K562 (cell line): ENCODE measurements at regions not wholly inside any gene's neighbourhood (a gene's known extent, or its start where the extent isn't known, plus 50 kb on each side); places are given as distances from the start of the nearest gene placed in this dataset.

Experiments used
- BRF2 ChIP-seq: IDR thresholded peaks from 3 replicates; pipeline ENCODE4 v1.6.1; 2011; ENCODE audit warnings: borderline replicate concordance, mild to moderate bottlenecking; ENCODE audit not compliant: insufficient read length, insufficient read depth
- CTCF ChIP-seq, 3 experiments: IDR thresholded peaks in 2 of 3; conservative IDR thresholded peaks in 1 of 3; 2 replicates each; pipeline ENCODE4 v1.5.1; 2011 to 2012; ENCODE audit warnings: low read length in 3 of 3, mild to moderate bottlenecking in 3 of 3, control low read depth in 2 of 3, improper control_type of control experiment in 1 of 3, inconsistent platforms in 1 of 3, low read depth in 1 of 3, mixed read lengths in 1 of 3, moderate library complexity in 1 of 3; ENCODE audit not compliant: insufficient read depth in 2 of 3
- EHMT2 ChIP-seq: fragments of 450-650 bp; IDR thresholded peaks from 2 replicates; pipeline ENCODE4 v1.6.1; 2018; ENCODE audit warnings: antibody characterized with exemption
- FOXA1 ChIP-seq: fragments of 450-650 bp; IDR thresholded peaks from 2 replicates; pipeline ENCODE4 v1.6.1; 2016; ENCODE audit warnings: mild to moderate bottlenecking, borderline replicate concordance
- JUN ChIP-seq, 2 experiments: sonication (generic) in 1 of 2; formaldehyde crosslinking in 1 of 2; IDR thresholded peaks; 2 replicates each; pipeline versions ENCODE4 v1.6.1 to v1.8.0; 2012 to 2022; ENCODE audit warnings: borderline replicate concordance in 2 of 2, mild to moderate bottlenecking in 2 of 2, improper control_type of control experiment in 1 of 2, low read depth in 1 of 2, low read length in 1 of 2, missing genetic modification reagents in 1 of 2
- KLF1 ChIP-seq: fragments of 450-650 bp; IDR thresholded peaks from 2 replicates; pipeline ENCODE4 v1.6.1; 2016; ENCODE audit warnings: missing genetic modification characterization, missing compliant biosample characterization
- NKRF ChIP-seq: fragments of 450-650 bp; IDR thresholded peaks from 2 replicates; pipeline ENCODE4 v1.6.1; 2016; ENCODE audit warnings: borderline replicate concordance
- PHB2 ChIP-seq: fragments of 450-650 bp; IDR thresholded peaks from 2 replicates; pipeline ENCODE4 v1.6.1; 2017; ENCODE audit warnings: low read depth
- POLR2A ChIP-seq: fragments of 450-650 bp; conservative IDR thresholded peaks from 2 replicates; pipeline ENCODE4 v1.6.1; 2016
- PTBP1 ChIP-seq: fragments of 200-400 bp; formaldehyde crosslinking; IDR thresholded peaks from 2 replicates; pipeline ENCODE4 v1.6.1; 2017; ENCODE audit warnings: low read depth, low read length
- ZNF274 ChIP-seq: IDR thresholded peaks from 2 replicates; pipeline ENCODE4 v1.6.1; 2011; ENCODE audit warnings: low read depth, mild to moderate bottlenecking, low read length, moderate library complexity, borderline replicate concordance
- ZNF316 ChIP-seq: fragments of 450-650 bp; IDR thresholded peaks from 2 replicates; pipeline ENCODE4 v1.6.1; 2016
- ZNF655 ChIP-seq: fragments of 250-450 bp; sonication (Bioruptor Pico); IDR thresholded peaks from 2 replicates; pipeline ENCODE4 v1.5.0; 2021
- ZSCAN29 ChIP-seq: fragments of 450-650 bp; IDR thresholded peaks from 2 replicates; pipeline ENCODE4 v1.6.1; 2017

- TF ChIP-seq PTBP1 (no peak), ZNF316 (no peak), PHB2 (no peak), CTCF (IDR thresholded peaks at IDR 0.05 in 2 of 3, conservative IDR thresholded peaks at IDR 0.05 in 1 of 3; ENCODE audit: insufficient read depth in 2 of 3, low read depth in 1 of 3, low read length in 3 of 3) (no peak), BRF2 (no peak), ZNF655 (CRISPR knock-in tag) (no peak), ZSCAN29 (no peak), ZNF274 (no peak), JUN (IDR thresholded peaks at IDR 0.05; ENCODE audit: borderline replicate concordance, low read depth, low read length) (no peak), JUN (CRISPR knock-in tag; IDR thresholded peaks at IDR 0.05; ENCODE audit: borderline replicate concordance) (no peak), KLF1 (tag) (no peak), POLR2A (no peak), EHMT2 (no peak), NKRF (no peak), FOXA1 (no peak)
Observed at GRCh38 chr1:213650603-213651002, 337.2 kb upstream of the PROX1 start.
